Muscle of leg (tissue), 3 donors: ENCODE measurements at regions not wholly inside any gene's neighbourhood (a gene's known extent, or its start where the extent isn't known, plus 50 kb on each side); places are given as distances from the start of the nearest gene placed in this dataset.

Experiments used
- DNase-seq: peaks from one replicate; pipeline ENCODE4 v3.0.0; 2013
- H3K27ac ChIP-seq: one replicate; pipeline ENCODE4 v1.5.1; 2013; ENCODE audit warnings: mild to moderate bottlenecking, low read length, control low read depth
- H3K27me3 ChIP-seq: one replicate; pipeline ENCODE4 v1.6.1; 2013; ENCODE audit warnings: low read length; ENCODE audit not compliant: control insufficient read depth, insufficient read depth
- H3K36me3 ChIP-seq: one replicate; pipeline ENCODE4 v1.6.1; 2013; ENCODE audit warnings: low read length; ENCODE audit not compliant: control insufficient read depth, insufficient read depth
- H3K4me1 ChIP-seq: one replicate; pipeline ENCODE4 v1.6.1; 2013; ENCODE audit warnings: low read length; ENCODE audit not compliant: control insufficient read depth, insufficient read depth
- H3K4me3 ChIP-seq: one replicate; pipeline ENCODE4 v1.5.1; 2013; ENCODE audit warnings: low read length, control low read depth
- H3K9me3 ChIP-seq: replicated peaks from 2 replicates; pipeline ENCODE4 v1.6.1; 2013; ENCODE audit warnings: low read depth, low read length; ENCODE audit not compliant: control insufficient read depth
- WGBS: methylation state at CpG from one replicate; pipeline ENCODE4 v1.1.5; 2013; ENCODE audit warnings: missing lambda C conversion rate; ENCODE audit not compliant: insufficient coverage; 5-methylcytosine and 5-hydroxymethylcytosine counted together

DNA sequence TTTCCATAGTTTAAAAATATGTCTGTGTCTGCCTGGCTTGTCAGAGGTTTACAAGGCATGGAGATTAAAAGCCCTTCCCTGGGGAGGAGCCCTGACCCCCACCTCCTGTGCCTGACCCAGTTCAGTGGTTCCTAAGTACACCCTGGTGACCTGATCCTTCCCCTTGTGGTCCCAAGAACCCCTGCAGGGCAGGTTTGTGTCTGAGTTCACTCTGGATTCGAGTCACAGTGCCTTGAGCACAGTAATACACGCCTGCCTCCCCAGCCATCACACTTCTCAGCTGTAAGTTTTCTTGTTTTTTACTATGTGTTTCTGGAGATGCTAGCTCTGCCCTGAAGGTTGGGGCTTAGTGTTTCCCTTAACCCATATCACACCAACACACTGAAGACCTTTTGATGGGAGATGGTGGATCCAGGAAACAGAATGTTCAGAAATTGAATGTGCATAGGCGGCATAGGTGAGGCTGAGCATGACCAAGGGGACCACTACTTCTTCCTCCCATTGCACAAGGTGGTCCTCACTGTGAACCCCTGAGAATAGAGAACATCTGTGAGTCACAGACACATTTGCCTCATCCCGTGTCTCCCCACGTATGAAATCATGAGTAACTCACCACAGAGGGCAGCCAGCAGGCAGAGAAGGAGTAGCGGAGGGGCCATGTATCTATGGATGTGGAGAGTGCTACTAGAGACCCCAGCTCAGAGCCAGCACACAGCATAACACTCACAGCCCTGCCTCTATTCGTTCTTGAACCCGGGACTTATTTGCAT, 962.9 kb downstream of the TMEM121 start:
- no peak overlapping the region for H3K4me3 ChIP-seq
- peaks cover 35% of the 10 kb centered on the region for H3K9me3 ChIP-seq
- WGBS = 0% methylated on average over 1 of the region's 8 CpGs
- H3K4me1 ChIP-seq = no peaks in the 10 kb centered on the region
- no peaks in the 10 kb centered on the region for H3K36me3 ChIP-seq
- H3K27ac ChIP-seq = no peak overlapping the region
- no peaks in the 10 kb centered on the region for H3K27me3 ChIP-seq
- DNase-seq = no peak

DNA sequence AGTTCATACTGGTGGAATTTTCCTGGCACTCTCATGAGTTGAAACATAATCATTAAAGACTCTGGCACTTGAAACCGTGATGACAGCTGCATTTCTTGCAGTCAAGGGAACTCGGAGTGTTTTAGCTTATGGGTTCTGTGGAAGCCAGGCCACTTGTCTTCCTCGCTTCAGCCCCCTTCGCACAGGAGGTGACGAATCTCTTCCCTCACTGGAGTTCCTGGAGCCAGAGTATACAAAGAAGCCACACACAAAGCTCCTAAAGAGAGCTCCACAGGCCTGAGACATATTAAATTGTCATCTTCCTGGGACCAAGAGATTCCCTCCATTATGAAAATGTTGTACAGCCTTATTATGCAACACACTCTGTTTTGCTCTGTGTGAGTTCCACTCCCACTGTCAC, 964.1 kb downstream of the TMEM121 start:
- Histone ChIP-seq H3K27ac (no peak overlapping the region), H3K4me3 (no peak overlapping the region), H3K9me3 (peaks cover 41% of the 10 kb centered on the region), H3K27me3 (no peaks in the 10 kb centered on the region), H3K4me1 (no peaks in the 10 kb centered on the region), H3K36me3 (no peaks in the 10 kb centered on the region)
- DNase-seq = no peak
- 53% methylated on average over 5 of the region's 5 CpGs for WGBS

GRCh38 chr14:106491851-106492250, 965.5 kb downstream of the TMEM121 start:
- H3K9me3 ChIP-seq = peaks cover 40% of the 10 kb centered on the region
- no peak for DNase-seq
- H3K27ac ChIP-seq = no peak overlapping the region
- WGBS = 76% methylated on average over 6 of the region's 9 CpGs
- H3K36me3 ChIP-seq = no peaks in the 10 kb centered on the region
- H3K27me3 ChIP-seq = no peaks in the 10 kb centered on the region
- no peaks in the 10 kb centered on the region for H3K4me1 ChIP-seq
- H3K4me3 ChIP-seq = no peak overlapping the region

DNA sequence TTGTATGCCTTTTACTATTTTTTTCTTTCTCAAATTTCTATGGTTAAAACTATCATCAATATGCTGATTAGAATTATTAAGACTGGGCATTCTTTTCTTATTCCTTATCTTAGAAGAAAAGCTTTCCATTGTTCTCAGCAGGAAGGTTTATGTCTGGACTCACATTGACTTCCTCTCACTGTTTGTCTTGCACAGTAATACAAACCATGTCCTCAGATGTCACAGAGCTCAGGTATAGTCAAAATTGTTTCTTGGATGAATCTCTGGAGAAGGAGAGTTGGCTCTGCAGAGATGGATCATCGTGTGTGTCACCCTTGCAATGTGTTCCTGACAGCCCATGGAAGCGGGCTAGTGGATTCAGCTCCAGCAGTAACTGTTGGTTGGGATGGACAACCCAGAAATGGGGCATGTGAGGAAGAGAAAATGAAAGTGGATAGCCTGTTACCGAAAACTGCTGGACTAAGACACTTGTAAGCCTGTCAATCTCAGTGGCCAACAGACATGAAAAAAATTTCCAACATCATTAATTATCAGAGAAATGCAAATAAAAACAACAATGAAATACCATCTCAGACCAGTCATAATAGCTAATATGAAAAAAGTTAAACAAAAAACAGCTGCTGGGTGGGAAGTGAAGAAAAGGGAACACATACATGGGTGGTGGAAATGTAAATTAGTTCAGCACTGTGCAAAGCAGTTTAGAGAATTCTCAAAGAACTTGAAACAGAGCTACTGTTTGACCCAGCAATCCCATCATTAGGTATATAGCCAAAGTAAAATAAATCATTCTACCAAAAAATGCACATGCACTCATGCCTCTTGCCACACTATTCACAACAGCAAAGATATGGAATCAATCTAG, 967.8 kb downstream of the TMEM121 start:
- Histone ChIP-seq H3K36me3 (no peaks in the 10 kb centered on the region), H3K27me3 (no peaks in the 10 kb centered on the region), H3K27ac (no peak overlapping the region), H3K4me3 (no peak overlapping the region), H3K9me3 (peaks cover 42% of the 10 kb centered on the region), H3K4me1 (no peaks in the 10 kb centered on the region)
- WGBS = 21% methylated on average over 2 of the region's 3 CpGs
- no peak for DNase-seq

DNA sequence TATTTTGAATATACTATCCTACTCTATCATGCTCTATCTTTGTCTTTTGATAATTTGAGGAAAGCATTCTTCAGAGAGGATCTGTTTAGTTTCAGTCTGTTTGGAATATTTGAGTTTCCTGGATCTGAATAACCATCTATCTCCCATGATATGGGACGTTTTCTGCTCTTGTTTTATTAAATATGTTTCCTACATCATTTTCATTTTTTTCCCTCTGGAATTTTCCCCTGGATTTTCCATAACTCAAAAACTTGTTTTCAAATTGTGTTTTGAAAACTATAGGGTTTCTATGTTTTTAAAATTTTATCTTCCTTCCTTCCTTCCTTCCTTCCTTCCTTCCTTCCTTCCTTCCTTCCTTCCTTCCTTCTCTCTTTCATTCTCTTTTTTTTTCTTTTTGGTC, 974.2 kb downstream of the TMEM121 start:
- Histone ChIP-seq H3K27ac (no peak overlapping the region), H3K4me1 (no peaks in the 10 kb centered on the region), H3K27me3 (no peaks in the 10 kb centered on the region), H3K4me3 (no peak overlapping the region), H3K9me3 (peaks cover 25% of the 10 kb centered on the region), H3K36me3 (no peaks in the 10 kb centered on the region)
- WGBS = no CpG with 5 or more reads among the region's 1 CpG
- DNase-seq = no peak

- no peaks in the 10 kb centered on the region for H3K36me3 ChIP-seq
- no peak overlapping the region for H3K27ac ChIP-seq
- H3K9me3 ChIP-seq = peaks cover 25% of the 10 kb centered on the region
- no peaks in the 10 kb centered on the region for H3K27me3 ChIP-seq
- no peak overlapping the region for H3K4me3 ChIP-seq
- no peaks in the 10 kb centered on the region for H3K4me1 ChIP-seq
- no peak for DNase-seq
Observed at GRCh38 chr14:106501898-106502297, 975.5 kb downstream of the TMEM121 start.

DNA sequence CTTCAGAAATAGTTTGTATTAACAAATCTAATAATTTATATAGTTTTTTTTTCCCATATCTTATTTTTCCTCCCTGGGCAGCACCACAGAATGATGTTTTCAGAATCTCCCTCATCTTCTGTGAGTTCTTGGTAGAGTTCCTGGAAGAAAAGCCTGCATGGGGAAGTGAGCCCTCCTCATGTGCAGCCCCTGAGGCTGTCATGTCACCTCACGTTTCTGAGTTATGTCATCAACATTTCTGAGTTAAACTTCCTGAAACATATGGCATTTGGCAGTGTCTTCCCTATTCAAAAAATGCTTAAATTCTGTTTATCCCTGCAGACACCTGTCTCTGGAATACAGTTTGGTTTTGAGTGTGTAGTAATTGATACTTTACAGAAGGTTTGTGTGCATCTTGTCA, 979.0 kb downstream of the TMEM121 start:
- H3K36me3 ChIP-seq = no peaks in the 10 kb centered on the region
- H3K27ac ChIP-seq = no peak overlapping the region
- H3K4me3 ChIP-seq = no peak overlapping the region
- H3K27me3 ChIP-seq = no peaks in the 10 kb centered on the region
- WGBS = 0% methylated on average over 1 of the region's 1 CpG
- no peak for DNase-seq
- H3K9me3 ChIP-seq = peaks cover 38% of the 10 kb centered on the region
- H3K4me1 ChIP-seq = no peaks in the 10 kb centered on the region

- H3K4me1 ChIP-seq = no peaks in the 10 kb centered on the region
- no peaks in the 10 kb centered on the region for H3K36me3 ChIP-seq
- peaks cover 46% of the 10 kb centered on the region for H3K9me3 ChIP-seq
- no peak overlapping the region for H3K27ac ChIP-seq
- no peaks in the 10 kb centered on the region for H3K27me3 ChIP-seq
- 45% methylated on average over 2 of the region's 8 CpGs for WGBS
- no peak overlapping the region for H3K4me3 ChIP-seq
- DNase-seq = no peak
Observed at GRCh38 chr14:106506881-106507305, 980.5 kb downstream of the TMEM121 start.

- Histone ChIP-seq H3K27ac (no peak overlapping the region), H3K4me1 (no peaks in the 10 kb centered on the region), H3K27me3 (no peaks in the 10 kb centered on the region), H3K4me3 (no peak overlapping the region), H3K36me3 (no peaks in the 10 kb centered on the region), H3K9me3 (peaks cover 46% of the 10 kb centered on the region)
- 40% methylated on average over 1 of the region's 3 CpGs for WGBS
- no peak for DNase-seq
Observed at GRCh38 chr14:106507354-106507753, 981.0 kb downstream of the TMEM121 start.

- H3K27me3 ChIP-seq = no peaks in the 10 kb centered on the region
- no peaks in the 10 kb centered on the region for H3K4me1 ChIP-seq
- peaks cover 44% of the 10 kb centered on the region for H3K9me3 ChIP-seq
Observed at GRCh38 chr14:106508216-106508615, 981.8 kb downstream of the TMEM121 start.

More at GRCh38 chr14:106508216-106508615, 981.8 kb downstream of the TMEM121 start:
- H3K4me3 ChIP-seq = no peak overlapping the region
- 36% methylated on average over 3 of the region's 3 CpGs for WGBS
- no peaks in the 10 kb centered on the region for H3K36me3 ChIP-seq
- DNase-seq = no peak
- no peak overlapping the region for H3K27ac ChIP-seq
